IPS-20b (cell line): ENCODE measurements at regions not wholly inside any gene's neighbourhood (a gene's known extent, or its start where the extent isn't known, plus 50 kb on each side); places are given as distances from the start of the nearest gene placed in this dataset.
"Not testable (repeated sequence)": the region's sequence is repeated elsewhere in the genome, so short reads cannot be mapped to it uniquely, and the experiment has no call there.

ENCODE experiments used
- H3K27ac ChIP-seq: one replicate; pipeline ENCODE4 v1.5.1; 2013; ENCODE audit warnings: low read length
- H3K27me3 ChIP-seq: 2 replicates; pipeline ENCODE4 v1.6.1; 2013; ENCODE audit warnings: mild to moderate bottlenecking, low read length, inconsistent platforms; ENCODE audit not compliant: insufficient read depth
- H3K36me3 ChIP-seq: 2 replicates; pipeline ENCODE4 v1.6.1; 2013; ENCODE audit warnings: low read depth, mild to moderate bottlenecking, inconsistent platforms, low read length, moderate library complexity; ENCODE audit not compliant: insufficient read depth
- H3K4me1 ChIP-seq: 2 replicates; pipeline ENCODE4 v1.6.1; 2013; ENCODE audit warnings: mild to moderate bottlenecking, control low read depth, inconsistent platforms, low read length, moderate library complexity; ENCODE audit not compliant: insufficient read depth
- H3K4me3 ChIP-seq: 2 replicates; pipeline ENCODE4 v1.5.1; 2013; ENCODE audit warnings: mild to moderate bottlenecking, low read length, inconsistent platforms
- H3K9ac ChIP-seq: 2 replicates; pipeline ENCODE4 v1.6.1; 2013; ENCODE audit warnings: low read depth, mild to moderate bottlenecking, inconsistent platforms, low read length, moderate library complexity
- H3K9me3 ChIP-seq: 2 replicates; pipeline ENCODE4 v1.6.1; 2013; ENCODE audit warnings: mild to moderate bottlenecking, low read depth, low read length, inconsistent platforms; ENCODE audit not compliant: insufficient read depth

DNA sequence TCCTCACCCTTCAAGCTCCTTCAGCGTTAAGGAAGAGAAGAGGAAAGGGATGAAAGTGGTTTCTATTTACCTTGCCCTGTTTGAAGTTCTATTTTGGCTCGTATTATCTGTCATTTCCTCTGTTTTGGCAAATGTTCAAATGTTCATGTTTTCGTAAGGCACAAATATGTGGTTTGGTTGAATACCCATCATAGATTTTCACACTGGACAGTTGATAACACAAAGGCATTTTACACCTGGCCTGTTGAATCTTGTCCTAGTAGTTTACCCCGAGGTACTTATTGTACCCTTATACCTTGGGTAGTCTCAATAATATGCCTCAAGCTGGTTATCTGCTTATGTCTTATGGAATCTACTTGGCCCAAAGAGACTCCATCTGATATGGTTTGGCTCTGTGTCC, 706.9 kb downstream of the METTL15 start:
- H3K36me3 ChIP-seq: no peaks in the 10 kb centered on the region

DNA sequence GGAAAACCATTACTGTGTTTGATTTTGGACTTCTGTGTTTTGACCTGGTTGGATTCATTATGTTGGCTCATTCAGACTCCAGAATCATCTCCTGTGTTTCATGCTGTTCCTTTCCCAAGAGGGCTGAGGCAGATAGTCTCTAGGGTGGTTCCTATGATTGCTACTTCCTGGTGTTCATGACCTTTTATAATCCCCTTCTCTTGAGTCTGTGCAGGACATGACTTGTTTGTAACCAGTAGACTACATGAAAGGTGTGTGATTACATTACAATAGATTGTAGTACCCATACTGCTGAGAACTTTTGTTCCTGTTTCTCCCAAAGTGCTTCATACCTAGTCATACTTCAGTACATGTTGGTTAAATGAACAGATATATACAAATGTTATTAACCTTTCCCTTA, 700.6 kb downstream of the METTL15 start:
- H3K27ac ChIP-seq: no peak overlapping the region

More for the DNA sequence above, 706.9 kb downstream of the METTL15 start:
- Histone ChIP-seq H3K9me3 (no peaks in the 10 kb centered on the region), H3K27ac (no peak overlapping the region), H3K4me1 (no peaks in the 10 kb centered on the region), H3K4me3 (no peak overlapping the region), H3K27me3 (no peaks in the 10 kb centered on the region), H3K9ac (no peak overlapping the region)

GRCh38 chr11:28799316-28799715, 691.1 kb downstream of the METTL15 start:
- H3K27me3 ChIP-seq: no peaks in the 10 kb centered on the region
- no peaks in the 10 kb centered on the region for H3K9me3 ChIP-seq
- H3K27ac ChIP-seq: no peak overlapping the region
- no peak overlapping the region for H3K4me3 ChIP-seq
- H3K4me1 ChIP-seq: peaks cover 6% of the 10 kb centered on the region; the same call in 1 of the 2 replicates
- H3K36me3 ChIP-seq: no peaks in the 10 kb centered on the region
- H3K9ac ChIP-seq: no peak overlapping the region

More for the DNA sequence above, 700.6 kb downstream of the METTL15 start:
- Histone ChIP-seq H3K27me3 (no peaks in the 10 kb centered on the region), H3K9me3 (no peaks in the 10 kb centered on the region), H3K9ac (no peak overlapping the region), H3K4me3 (no peak overlapping the region), H3K36me3 (no peaks in the 10 kb centered on the region), H3K4me1 (peaks cover 4% of the 10 kb centered on the region)

DNA sequence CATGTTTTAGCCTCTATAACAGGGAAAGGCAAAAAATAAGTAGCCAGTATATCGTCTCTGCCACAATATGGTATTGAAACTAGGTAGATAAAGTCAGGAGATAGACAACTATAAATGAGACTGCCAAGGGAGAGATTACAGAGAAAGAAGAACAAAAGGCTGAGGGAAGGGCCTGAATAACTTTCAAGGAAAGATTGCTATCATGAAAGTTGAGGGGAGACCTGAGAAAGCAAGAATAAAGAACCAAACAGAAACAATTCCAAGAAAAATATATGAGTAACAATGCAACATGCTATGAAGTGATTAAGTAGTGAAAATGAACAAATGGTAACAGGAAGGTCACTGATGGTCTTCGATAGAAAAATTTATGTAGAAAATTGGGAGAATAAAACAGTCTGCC, 690.1 kb downstream of the METTL15 start:
- Histone ChIP-seq H3K4me1 (peaks cover 14% of the 10 kb centered on the region; the same call in 1 of the 2 replicates), H3K4me3 (no peak overlapping the region), H3K36me3 (no peaks in the 10 kb centered on the region), H3K9me3 (no peaks in the 10 kb centered on the region), H3K27me3 (no peaks in the 10 kb centered on the region), H3K9ac (no peak overlapping the region), H3K27ac (no peak overlapping the region)

DNA sequence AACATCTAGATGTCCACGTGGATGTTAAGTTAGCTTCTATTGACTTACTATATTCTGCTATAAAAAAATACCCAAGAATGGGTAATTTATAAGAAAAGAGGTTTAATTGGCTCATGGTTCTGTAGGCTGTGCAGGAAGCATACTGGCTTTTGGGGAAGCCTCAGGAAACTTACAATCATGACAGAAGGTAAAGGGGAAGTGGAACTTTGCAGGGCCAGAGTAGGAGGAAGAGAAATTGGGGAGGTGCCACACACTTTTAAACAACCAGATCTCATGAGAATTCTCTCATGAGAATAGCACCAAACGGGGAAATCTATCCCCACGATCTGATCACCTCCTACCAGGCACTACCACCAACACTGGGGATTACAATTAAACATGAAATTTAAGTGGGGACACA, 689.3 kb downstream of the METTL15 start:
- Histone ChIP-seq H3K4me1 (peaks cover 19% of the 10 kb centered on the region), H3K27me3 (no peaks in the 10 kb centered on the region), H3K4me3 (no peak overlapping the region), H3K9me3 (no peaks in the 10 kb centered on the region), H3K36me3 (no peaks in the 10 kb centered on the region), H3K9ac (no peak overlapping the region), H3K27ac (no peak overlapping the region)

- Histone ChIP-seq H3K9ac (no peak overlapping the region; the same call in 1 of the 2 replicates), H3K4me3 (no peak overlapping the region; the same call in 1 of the 2 replicates), H3K27me3 (no peaks in the 10 kb centered on the region), H3K27ac (no peak overlapping the region), H3K9me3 (peaks cover 6% of the 10 kb centered on the region), H3K4me1 (peaks cover 19% of the 10 kb centered on the region), H3K36me3 (no peaks in the 10 kb centered on the region)
These were observed 686.2 kb downstream of the METTL15 start for GRCh38 chr11:28794405-28794804.

DNA sequence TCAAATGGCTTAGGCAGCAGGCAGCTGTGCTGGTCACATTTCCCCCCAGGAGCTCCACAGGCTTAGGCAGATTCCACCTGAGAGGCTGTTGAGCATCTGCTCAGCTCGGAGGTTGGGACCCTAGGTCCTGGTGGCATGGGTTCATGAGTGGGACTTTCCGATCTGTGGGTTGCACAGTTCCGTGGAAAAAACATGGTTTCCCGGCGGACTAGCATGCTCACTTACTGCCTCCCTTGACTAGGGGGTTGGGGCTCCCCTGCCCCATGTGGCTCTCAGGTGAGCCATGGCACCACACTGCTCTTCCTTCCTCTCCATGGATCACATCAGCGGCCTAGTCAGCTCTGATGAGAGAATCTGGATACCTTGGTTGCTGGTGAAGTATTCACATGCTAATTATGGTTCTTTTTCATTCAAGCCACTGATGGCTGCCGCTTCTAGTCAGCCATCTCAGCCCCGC, 685.1 kb downstream of the METTL15 start:
- H3K9ac ChIP-seq: peak overlapping the region; percentile 42; the same call in 1 of the 2 replicates
- H3K27ac ChIP-seq: peak overlapping the region; percentile 50
- H3K36me3 ChIP-seq: no peaks in the 10 kb centered on the region

GRCh38 chr11:28792856-28793255, 684.7 kb downstream of the METTL15 start:
- H3K36me3 ChIP-seq: no peaks in the 10 kb centered on the region
- H3K9ac ChIP-seq: peak overlapping the region; percentile 42; the same call in 1 of the 2 replicates
- H3K4me1 ChIP-seq: peaks cover 19% of the 10 kb centered on the region
- H3K27me3 ChIP-seq: no peaks in the 10 kb centered on the region
- H3K4me3 ChIP-seq: no peak overlapping the region; the same call in 1 of the 2 replicates
- peak overlapping the region; percentile 50 for H3K27ac ChIP-seq
- peaks cover 6% of the 10 kb centered on the region for H3K9me3 ChIP-seq

More for the DNA sequence above, 685.1 kb downstream of the METTL15 start:
- peaks cover 19% of the 10 kb centered on the region for H3K4me1 ChIP-seq
- H3K4me3 ChIP-seq: peak overlapping the region; percentile 38; the same call in 1 of the 2 replicates
- H3K27me3 ChIP-seq: no peaks in the 10 kb centered on the region
- H3K9me3 ChIP-seq: peaks cover 6% of the 10 kb centered on the region

- H3K36me3 ChIP-seq, H3K27ac ChIP-seq: not testable (repeated sequence)
These were observed 679.7 kb downstream of the METTL15 start for GRCh38 chr11:28787897-28788296.

DNA sequence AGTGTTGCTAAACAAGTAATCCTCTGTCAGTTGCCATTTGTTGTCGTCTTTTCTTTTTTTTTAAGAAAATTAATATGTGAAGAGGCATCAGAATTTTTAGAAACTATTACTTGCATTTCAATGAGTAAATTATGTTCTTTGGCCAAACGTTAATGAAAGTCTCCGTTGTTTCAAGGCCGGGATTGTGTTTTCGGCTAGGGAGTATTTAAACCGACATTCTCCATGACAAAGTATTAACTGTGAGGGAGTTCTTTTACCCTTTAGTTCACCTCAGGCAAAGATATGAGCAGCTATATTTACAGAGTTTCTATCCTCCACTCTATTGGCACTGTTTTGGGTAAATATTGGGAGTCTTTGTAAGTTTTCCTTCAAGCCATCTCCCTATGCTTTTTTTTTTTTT, 668.9 kb downstream of the METTL15 start:
- no peak overlapping the region for H3K4me3 ChIP-seq
- H3K9ac ChIP-seq: no peak overlapping the region
- H3K9me3 ChIP-seq: peaks cover 21% of the 10 kb centered on the region; the same call in 1 of the 2 replicates
- no peak overlapping the region for H3K27ac ChIP-seq
- peaks cover 2% of the 10 kb centered on the region; the same call in 1 of the 2 replicates for H3K4me1 ChIP-seq
- no peaks in the 10 kb centered on the region for H3K27me3 ChIP-seq
- no peaks in the 10 kb centered on the region for H3K36me3 ChIP-seq

More at GRCh38 chr11:28787897-28788296, 679.7 kb downstream of the METTL15 start:
- H3K4me1 ChIP-seq, H3K4me3 ChIP-seq, H3K9ac ChIP-seq, H3K27me3 ChIP-seq: not testable (repeated sequence)
- H3K9me3 ChIP-seq: peaks cover 10% of the 10 kb centered on the region

GRCh38 chr11:28773606-28774005, 665.4 kb downstream of the METTL15 start:
- H3K36me3 ChIP-seq: no peaks in the 10 kb centered on the region
- no peak overlapping the region for H3K27ac ChIP-seq
- H3K4me3 ChIP-seq: no peak overlapping the region

DNA sequence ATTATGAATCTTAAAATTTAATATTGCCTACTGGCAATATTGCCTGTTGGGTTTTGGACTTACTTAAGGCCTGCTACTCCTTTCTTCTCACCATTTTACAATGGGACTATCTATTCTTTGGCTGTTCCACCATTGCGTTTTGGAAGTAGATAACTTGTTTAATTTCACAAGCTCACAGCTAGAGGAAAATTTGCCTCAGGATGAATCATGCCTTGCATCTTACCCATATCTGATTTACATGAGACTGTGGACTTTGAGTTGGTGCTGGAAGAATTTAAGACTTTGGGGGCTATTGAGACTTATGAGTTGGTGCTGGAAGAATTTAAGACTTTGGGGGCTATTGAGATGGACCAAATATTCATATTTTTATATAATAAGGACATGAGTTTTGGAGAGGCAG, 662.6 kb downstream of the METTL15 start:
- H3K9ac ChIP-seq: no peak overlapping the region

More at GRCh38 chr11:28773606-28774005, 665.4 kb downstream of the METTL15 start:
- H3K4me1 ChIP-seq: peaks cover 2% of the 10 kb centered on the region; the same call in 1 of the 2 replicates
- peaks cover 9% of the 10 kb centered on the region for H3K9me3 ChIP-seq
- no peaks in the 10 kb centered on the region for H3K27me3 ChIP-seq
- H3K9ac ChIP-seq: no peak overlapping the region

More for the DNA sequence above, 662.6 kb downstream of the METTL15 start:
- no peaks in the 10 kb centered on the region; the same call in 1 of the 2 replicates for H3K4me1 ChIP-seq
- H3K4me3 ChIP-seq: no peak overlapping the region
- no peak overlapping the region for H3K27ac ChIP-seq
- no peaks in the 10 kb centered on the region for H3K27me3 ChIP-seq
- peaks cover 9% of the 10 kb centered on the region for H3K9me3 ChIP-seq
- no peaks in the 10 kb centered on the region for H3K36me3 ChIP-seq
